Gastroesophageal sphincter (tissue), 3 donors: ENCODE measurements at regions not wholly inside any gene's neighbourhood (a gene's known extent, or its start where the extent isn't known, plus 50 kb on each side); places are given as distances from the start of the nearest gene placed in this dataset.

Source experiments
- POLR2A ChIP-seq, 2 donors: fragments of 450-650 bp; IDR thresholded peaks; one replicate each; pipeline ENCODE4 v1.6.1; 2017; ENCODE audit warnings: antibody characterized with exemption in 2 of 2, mild to moderate bottlenecking in 2 of 2, moderate library complexity in 1 of 2
- TF ChIP-seq, protein P1 (sequence below), 4 experiments: fragments of 200-600 bp in 2 of 4; fragments of 450-650 bp in 2 of 4; sonication (generic) in 1 of 4; IDR thresholded peaks; one replicate each; pipeline ENCODE4 v1.5.1; 2017 to 2019; ENCODE audit warnings: antibody characterized with exemption in 4 of 4, mild to moderate bottlenecking in 2 of 4, moderate library complexity in 2 of 4

DNA sequence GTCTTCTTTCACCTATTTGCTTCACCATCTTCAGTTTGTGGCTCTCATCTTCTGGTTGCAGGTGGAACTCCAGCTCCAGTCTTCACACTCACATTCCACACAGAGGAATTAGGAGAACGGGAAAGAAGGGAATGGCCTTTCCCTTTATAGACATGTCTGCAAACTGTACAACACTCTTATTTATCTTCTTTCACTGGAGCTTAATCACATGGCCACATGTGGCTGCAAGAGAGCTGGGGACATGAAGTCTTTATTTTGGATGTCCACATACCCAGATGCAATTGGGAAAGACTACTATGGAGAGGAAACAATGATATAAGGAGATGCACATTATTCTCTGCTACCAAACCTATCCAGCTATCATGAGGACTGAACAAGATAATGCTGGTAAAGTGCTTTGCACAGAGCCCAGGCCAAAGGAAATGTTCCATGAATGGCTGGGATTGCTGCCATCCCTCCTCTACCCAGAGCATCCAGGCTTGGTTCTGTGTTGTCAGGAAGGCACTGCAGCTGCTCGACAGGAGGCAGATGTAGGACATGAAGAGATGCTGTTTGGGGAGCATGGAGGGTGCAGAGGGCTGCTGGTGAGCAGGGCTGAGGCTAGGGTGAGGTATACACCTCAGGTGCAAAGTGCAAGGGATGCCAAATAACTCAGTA, 183.8 kb upstream of the TBX20 start:
- TF ChIP-seq, protein P1, sequence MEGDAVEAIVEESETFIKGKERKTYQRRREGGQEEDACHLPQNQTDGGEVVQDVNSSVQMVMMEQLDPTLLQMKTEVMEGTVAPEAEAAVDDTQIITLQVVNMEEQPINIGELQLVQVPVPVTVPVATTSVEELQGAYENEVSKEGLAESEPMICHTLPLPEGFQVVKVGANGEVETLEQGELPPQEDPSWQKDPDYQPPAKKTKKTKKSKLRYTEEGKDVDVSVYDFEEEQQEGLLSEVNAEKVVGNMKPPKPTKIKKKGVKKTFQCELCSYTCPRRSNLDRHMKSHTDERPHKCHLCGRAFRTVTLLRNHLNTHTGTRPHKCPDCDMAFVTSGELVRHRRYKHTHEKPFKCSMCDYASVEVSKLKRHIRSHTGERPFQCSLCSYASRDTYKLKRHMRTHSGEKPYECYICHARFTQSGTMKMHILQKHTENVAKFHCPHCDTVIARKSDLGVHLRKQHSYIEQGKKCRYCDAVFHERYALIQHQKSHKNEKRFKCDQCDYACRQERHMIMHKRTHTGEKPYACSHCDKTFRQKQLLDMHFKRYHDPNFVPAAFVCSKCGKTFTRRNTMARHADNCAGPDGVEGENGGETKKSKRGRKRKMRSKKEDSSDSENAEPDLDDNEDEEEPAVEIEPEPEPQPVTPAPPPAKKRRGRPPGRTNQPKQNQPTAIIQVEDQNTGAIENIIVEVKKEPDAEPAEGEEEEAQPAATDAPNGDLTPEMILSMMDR (IDR thresholded peaks at IDR 0.05), result no peak
- TF ChIP-seq POLR2A (IDR thresholded peaks at IDR 0.05), result no peak
